ENCODE measurements at regions not wholly inside any gene's neighbourhood (a gene's known extent, or its start where the extent isn't known, plus 50 kb on each side); places are given as distances from the start of the nearest gene placed in this dataset.
"Not testable (repeated sequence)": the region's sequence is repeated elsewhere in the genome, so short reads cannot be mapped to it uniquely, and the experiment has no call there.

- TF ChIP-seq CTCF (IDR thresholded peaks at IDR 0.05), result no peak
Observed at GRCh38 chrX:138082251-138082650, 516.3 kb downstream of the ZIC3 start.

GRCh38 chrX:138082896-138083295 lies 517.0 kb downstream of the ZIC3 start:
- Histone ChIP-seq H3K27me3 (ENCODE audit: control insufficient read depth, insufficient read depth, low read length) (no peaks in the 10 kb centered on the region), H3K4me1 (no peaks in the 10 kb centered on the region), H3K79me2 (no peaks in the 10 kb centered on the region), H3K4me3 (ENCODE audit: low read depth, low read length) (no peak overlapping the region), H2AFZ (no peak overlapping the region), H3K9ac (no peak overlapping the region), H3K4me2 (ENCODE audit: low read length) (no peak overlapping the region), H3K27ac (no peak overlapping the region), H3K36me3 (ENCODE audit: control insufficient read depth, insufficient read depth, low read length) (no peaks in the 10 kb centered on the region), H3K9me3 (ENCODE audit: control insufficient read depth, low read length) (no peaks in the 10 kb centered on the region)
- TF ChIP-seq CTCF (IDR thresholded peaks at IDR 0.05), result no peak

More at GRCh38 chrX:138082251-138082650, 516.3 kb downstream of the ZIC3 start:
- Histone ChIP-seq H3K4me1 (no peaks in the 10 kb centered on the region), H3K4me3 (ENCODE audit: low read depth, low read length) (no peak overlapping the region), H2AFZ (no peak overlapping the region), H3K79me2 (no peaks in the 10 kb centered on the region), H3K36me3 (ENCODE audit: control insufficient read depth, insufficient read depth, low read length) (no peaks in the 10 kb centered on the region), H3K27ac (no peak overlapping the region), H3K4me2 (ENCODE audit: low read length) (no peak overlapping the region), H3K9me3 (ENCODE audit: control insufficient read depth, low read length) (no peaks in the 10 kb centered on the region), H3K27me3 (ENCODE audit: control insufficient read depth, insufficient read depth, low read length) (no peaks in the 10 kb centered on the region), H3K9ac (no peak overlapping the region)

GRCh38 chrX:138110910-138111309 lies 545.0 kb downstream of the ZIC3 start:
- H2AFZ ChIP-seq; H3K27me3 ChIP-seq (ENCODE audit: control insufficient read depth, insufficient read depth, low read length); H3K4me1 ChIP-seq; H3K79me2 ChIP-seq; H3K9ac ChIP-seq; H3K27ac ChIP-seq; H3K9me3 ChIP-seq (ENCODE audit: control insufficient read depth, low read length); H3K4me3 ChIP-seq (ENCODE audit: low read depth, low read length); H3K36me3 ChIP-seq (ENCODE audit: control insufficient read depth, insufficient read depth, low read length); H3K4me2 ChIP-seq (ENCODE audit: low read length): not testable (repeated sequence)

GRCh38 chrX:138127314-138127713 lies 561.4 kb downstream of the ZIC3 start:
- Histone ChIP-seq H3K79me2 (no peaks in the 10 kb centered on the region), H3K4me2 (ENCODE audit: low read length) (no peak overlapping the region), H3K9me3 (ENCODE audit: control insufficient read depth, low read length) (no peaks in the 10 kb centered on the region), H3K27ac (no peak overlapping the region), H3K4me1 (no peaks in the 10 kb centered on the region), H3K4me3 (ENCODE audit: low read depth, low read length) (no peak overlapping the region), H3K27me3 (ENCODE audit: control insufficient read depth, insufficient read depth, low read length) (no peaks in the 10 kb centered on the region), H3K36me3 (ENCODE audit: control insufficient read depth, insufficient read depth, low read length) (no peaks in the 10 kb centered on the region), H2AFZ (no peak overlapping the region), H3K9ac (no peak overlapping the region)
- no peak for TF ChIP-seq CTCF (IDR thresholded peaks at IDR 0.05)

GRCh38 chrX:138128027-138128671 lies 562.2 kb downstream of the ZIC3 start:
- TF ChIP-seq CTCF (IDR thresholded peaks at IDR 0.05), result peak; percentile 10
- Histone ChIP-seq H3K27ac (no peak overlapping the region), H3K36me3 (ENCODE audit: control insufficient read depth, insufficient read depth, low read length) (no peaks in the 10 kb centered on the region), H3K79me2 (no peaks in the 10 kb centered on the region), H3K4me3 (ENCODE audit: low read depth, low read length) (no peak overlapping the region), H3K9me3 (ENCODE audit: control insufficient read depth, low read length) (no peaks in the 10 kb centered on the region), H3K9ac (no peak overlapping the region), H3K4me2 (ENCODE audit: low read length) (no peak overlapping the region), H2AFZ (no peak overlapping the region), H3K27me3 (ENCODE audit: control insufficient read depth, insufficient read depth, low read length) (no peaks in the 10 kb centered on the region), H3K4me1 (no peaks in the 10 kb centered on the region)

Data from parathyroid adenoma (tissue), 2 donors.